Testis (tissue), 2 donors: ENCODE measurements at regions not wholly inside any gene's neighbourhood (a gene's known extent, or its start where the extent isn't known, plus 50 kb on each side); places are given as distances from the start of the nearest gene placed in this dataset.
"Not testable (repeated sequence)": the region's sequence is repeated elsewhere in the genome, so short reads cannot be mapped to it uniquely, and the experiment has no call there.

ENCODE experiments used
- DNase-seq: peaks from one replicate; pipeline ENCODE4 v3.0.0-alpha.2; 2019
- H3K27ac ChIP-seq, 2 donors: fragments of 200-600 bp; sonication (generic); one replicate each; pipeline ENCODE4 v1.5.1; 2019
- H3K27me3 ChIP-seq: fragments of 200-600 bp; sonication (generic); one replicate; pipeline ENCODE4 v1.5.1; 2019
- H3K36me3 ChIP-seq: fragments of 200-600 bp; sonication (generic); one replicate; pipeline ENCODE4 v1.5.1; 2017; ENCODE audit warnings: low read depth; ENCODE audit errors: missing control alignments
- H3K4me1 ChIP-seq: fragments of 200-600 bp; sonication (generic); one replicate; pipeline ENCODE4 v1.5.1; 2019
- H3K4me3 ChIP-seq, 2 donors: fragments of 200-600 bp; sonication (generic); one replicate each; pipeline ENCODE4 v1.5.1; 2017 to 2019
- H3K9me3 ChIP-seq: fragments of 200-600 bp; sonication (generic); one replicate; pipeline ENCODE4 v1.5.1; 2017
- CTCF ChIP-seq, 3 experiments: fragments of 450-650 bp in 2 of 3; fragments of 200-600 bp in 1 of 3; sonication (generic) in 1 of 3; IDR thresholded peaks; one replicate each; pipeline ENCODE4 v1.5.1; 2016 to 2019; ENCODE audit warnings: antibody characterized with exemption in 3 of 3, mild to moderate bottlenecking in 2 of 3, moderate library complexity in 1 of 3
- POLR2A ChIP-seq: fragments of 450-650 bp; IDR thresholded peaks from one replicate; pipeline ENCODE4 v1.6.1; 2017; ENCODE audit warnings: antibody characterized with exemption, mild to moderate bottlenecking, moderate library complexity
- WGBS, 2 donors: methylation state at CpG; one replicate each; pipeline ENCODE4 v1.1.5; 2018; 5-methylcytosine and 5-hydroxymethylcytosine counted together
- intact Hi-C: fragments of 100-400 bp; cut with DNase I; formaldehyde crosslinking; loops from one replicate; pipeline ENCODE4 v1.15.1; 2023; ENCODE audit warnings: low total_unique reads

- no peak for DNase-seq
- Histone ChIP-seq H3K27me3 (no peaks in the 10 kb centered on the region), H3K9me3 (no peaks in the 10 kb centered on the region), H3K27ac (no peak overlapping the region), H3K36me3 (no peaks in the 10 kb centered on the region), H3K4me1 (no peaks in the 10 kb centered on the region), H3K4me3 (no peak overlapping the region)
- intact Hi-C loops, result no loop called here
- 63 to 71% methylated on average over 2 of the region's 2 CpGs for WGBS, 2 donors
- no peak for TF ChIP-seq CTCF (IDR thresholded peaks at IDR 0.05)
- no peak for TF ChIP-seq POLR2A
These were observed 562.7 kb upstream of the SLC39A10 start for GRCh38 chr2:195094330-195094729.

GRCh38 chr2:195092341-195092740 lies 564.7 kb upstream of the SLC39A10 start:
- intact Hi-C loops, result no loop called here
- Histone ChIP-seq H3K27ac (no peak overlapping the region), H3K36me3 (no peaks in the 10 kb centered on the region), H3K4me1 (no peaks in the 10 kb centered on the region), H3K9me3 (no peaks in the 10 kb centered on the region), H3K4me3 (no peak overlapping the region), H3K27me3 (no peaks in the 10 kb centered on the region)
- TF ChIP-seq CTCF (IDR thresholded peaks at IDR 0.05) (no peak), POLR2A (no peak)
- DNase-seq, result no peak

GRCh38 chr2:195072806-195073205 lies 584.2 kb upstream of the SLC39A10 start:
- H3K4me1 ChIP-seq, H3K27me3 ChIP-seq, H3K36me3 ChIP-seq, H3K9me3 ChIP-seq, H3K4me3 ChIP-seq, H3K27ac ChIP-seq, intact Hi-C loops, DNase-seq: not testable (repeated sequence)
- 60% methylated on average over 2 of the region's 13 CpGs; no CpG with 5 or more reads in 1 of the 2 donors for WGBS, 2 donors

GRCh38 chr2:195057001-195057400 lies 600.0 kb upstream of the SLC39A10 start:
- intact Hi-C loops, result no loop called here
- Histone ChIP-seq H3K27ac (no peak overlapping the region), H3K4me1 (no peaks in the 10 kb centered on the region), H3K4me3 (no peak overlapping the region), H3K27me3 (no peaks in the 10 kb centered on the region), H3K9me3 (no peaks in the 10 kb centered on the region), H3K36me3 (no peaks in the 10 kb centered on the region)
- TF ChIP-seq POLR2A, result no peak
- no peak for TF ChIP-seq CTCF (IDR thresholded peaks at IDR 0.05)
- 73 to 80% methylated on average over 2 of the region's 2 CpGs for WGBS, 2 donors
- no peak for DNase-seq

GRCh38 chr2:195055996-195056395 lies 601.0 kb upstream of the SLC39A10 start:
- WGBS, 2 donors, result 95 to 96% methylated on average over 2 of the region's 2 CpGs
- intact Hi-C loops, result no loop called here
- TF ChIP-seq CTCF (IDR thresholded peaks at IDR 0.05) (no peak), POLR2A (no peak)
- no peak overlapping the region for H3K4me3 ChIP-seq
- H3K36me3 ChIP-seq, result no peaks in the 10 kb centered on the region
- no peak overlapping the region for H3K27ac ChIP-seq
- no peaks in the 10 kb centered on the region for H3K4me1 ChIP-seq
- no peaks in the 10 kb centered on the region for H3K9me3 ChIP-seq
- DNase-seq, result no peak
- H3K27me3 ChIP-seq, result no peaks in the 10 kb centered on the region
